Transverse colon (tissue), 4 donors: ENCODE measurements at regions not wholly inside any gene's neighbourhood (a gene's known extent, or its start where the extent isn't known, plus 50 kb on each side); places are given as distances from the start of the nearest gene placed in this dataset.
"Not testable (repeated sequence)": the region's sequence is repeated elsewhere in the genome, so short reads cannot be mapped to it uniquely, and the experiment has no call there.

Experiments
- DNase-seq: peaks from one replicate; pipeline ENCODE4 v3.0.0-alpha.2; 2019
- H3K27ac ChIP-seq, 4 donors: fragments of 200-600 bp; sonication (generic); 2 replicates each; pipeline ENCODE4 v1.5.1; 2016 to 2018; ENCODE audit warnings: inconsistent platforms in 4 of 4
- H3K27me3 ChIP-seq: fragments of 200-600 bp; sonication (generic); 2 replicates; pipeline ENCODE4 v1.5.1; 2017; ENCODE audit warnings: inconsistent platforms
- H3K36me3 ChIP-seq, 4 donors: fragments of 200-600 bp; sonication (generic); 2 replicates each; pipeline ENCODE4 v1.5.1; 2017 to 2019; ENCODE audit warnings: inconsistent platforms in 4 of 4
- H3K4me1 ChIP-seq, 4 donors: fragments of 200-600 bp; sonication (generic); 2 replicates each; pipeline ENCODE4 v1.5.1; 2017 to 2020; ENCODE audit warnings: inconsistent platforms in 4 of 4
- H3K4me3 ChIP-seq, 4 donors: fragments of 200-600 bp; sonication (generic); 1 replicate in 1 of 4; 2 replicates in 3 of 4; pipeline versions ENCODE4 v1.5.1 to v1.6.1; 2017 to 2019; ENCODE audit warnings: inconsistent platforms in 4 of 4
- H3K9me3 ChIP-seq, 2 donors: fragments of 200-600 bp; sonication (generic); 2 replicates each; pipeline ENCODE4 v1.5.1; 2017 to 2019; ENCODE audit warnings: inconsistent platforms in 2 of 2
- CTCF ChIP-seq, 5 experiments: fragments of 200-600 bp in 3 of 5; fragments of 450-650 bp in 2 of 5; sonication (generic) in 3 of 5; IDR thresholded peaks; 1 replicate in 2 of 5; 2 replicates in 3 of 5; pipeline ENCODE4 v1.5.1; 2016 to 2017; ENCODE audit warnings: antibody characterized with exemption in 5 of 5, inconsistent platforms in 3 of 5, mild to moderate bottlenecking in 2 of 5, moderate library complexity in 1 of 5
- EP300 ChIP-seq: sonication (generic); formaldehyde crosslinking; IDR thresholded peaks from one replicate; pipeline ENCODE4 v1.6.1; 2017; ENCODE audit warnings: antibody characterized with exemption, low read depth
- POLR2A ChIP-seq: fragments of 450-650 bp; IDR thresholded peaks from one replicate; pipeline ENCODE4 v1.6.1; 2016; ENCODE audit warnings: antibody characterized with exemption, mild to moderate bottlenecking, moderate library complexity
- POLR2AphosphoS5 ChIP-seq, 3 donors: sonication (generic); formaldehyde crosslinking; IDR thresholded peaks; one replicate each; pipeline ENCODE4 v1.6.1; 2016; ENCODE audit warnings: antibody characterized with exemption in 3 of 3
- WGBS, 2 donors: methylation state at CpG; one replicate each; pipeline ENCODE4 v1.1.5; 2018; ENCODE audit warnings: low coverage in 1 of 2; 5-methylcytosine and 5-hydroxymethylcytosine counted together
- in situ Hi-C, 4 donors: fragments of 200-750 bp; cut with MboI; loops; one replicate each; pipeline versions ENCODE4 v1.15.0 to v1.15.1; 2017; ENCODE audit warnings: low sequenced_read_pairs in 3 of 4, low pct_ligation_motif_present in 1 of 4, low pct_unique_long_range_greater_than_20kb in 1 of 4
- intact Hi-C: fragments of 100-400 bp; cut with DNase I; formaldehyde crosslinking; loops from one replicate; pipeline ENCODE4 v1.15.1; 2023; ENCODE audit warnings: low total_unique reads

DNA sequence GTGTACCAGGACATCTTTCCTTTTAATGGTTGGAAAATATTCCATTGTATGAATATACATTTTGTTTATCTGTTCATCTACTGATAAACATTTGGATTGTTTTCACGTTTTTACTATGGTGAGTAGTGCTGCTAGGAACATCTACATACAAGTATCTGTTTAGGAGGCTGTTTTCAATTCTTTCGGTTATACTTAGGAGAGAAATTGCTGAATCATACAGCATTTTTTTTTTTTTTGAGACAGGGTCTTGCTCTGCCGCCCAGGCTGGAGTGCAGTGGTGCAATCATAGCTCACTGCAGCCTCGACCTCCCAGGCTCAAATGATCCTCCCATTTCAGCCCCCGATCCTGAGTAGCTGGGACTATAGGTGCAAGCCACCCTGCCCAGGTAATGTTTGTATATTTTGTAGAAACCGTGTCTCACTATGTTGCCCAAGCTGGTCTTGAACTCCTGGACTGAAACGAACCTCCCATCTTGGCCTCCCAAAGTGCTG is 122.9 kb downstream of the CRLF3 start:
- H3K27me3 ChIP-seq = peaks cover 28% of the 10 kb centered on the region
- H3K4me3 ChIP-seq = no peak overlapping the region
- DNase-seq = no peak
- intact Hi-C loops (no loop called here), in situ Hi-C loops (loop anchor here in 1 of 4 donors (25.0 kb wide), 1 partner anchor 214 kb away; the partner anchor contains the start of gene GOSR1)
- peaks cover 0 to 23% (median 11%) of the 10 kb centered on the region in 4 donors for H3K4me1 ChIP-seq
- TF ChIP-seq CTCF (IDR thresholded peaks at IDR 0.05) (no peak), POLR2A (no peak), EP300 (no peak), POLR2AphosphoS5 (IDR thresholded peaks at IDR 0.05) (no peak)
- H3K27ac ChIP-seq = no peak overlapping the region
- 55 to 72% methylated on average over 4 to 7 of the region's 7 CpGs for WGBS, 2 donors
- no peaks in the 10 kb centered on the region for H3K36me3 ChIP-seq
- H3K9me3 ChIP-seq = no peaks in the 10 kb centered on the region

- H3K4me3 ChIP-seq, DNase-seq, H3K9me3 ChIP-seq, intact Hi-C loops, H3K36me3 ChIP-seq, H3K27ac ChIP-seq: not testable (repeated sequence)
- Histone ChIP-seq H3K27me3 (peaks cover 24% of the 10 kb centered on the region), H3K4me1 (peaks cover 0 to 15% (median 6%) of the 10 kb centered on the region in 4 donors)
- 30 to 62% methylated on average over 2 to 9 of the region's 11 CpGs for WGBS, 2 donors
- in situ Hi-C loops = loop anchor here in 1 of 4 donors (25.0 kb wide), 1 partner anchor 214 kb away; the partner anchor contains the start of gene GOSR1
Observed at GRCh38 chr17:30700833-30701232, 123.7 kb downstream of the CRLF3 start.

GRCh38 chr17:30697619-30698460 is 126.7 kb downstream of the CRLF3 start:
- intact Hi-C loops = not testable (repeated sequence)
- WGBS, 2 donors = 0 to 6% methylated on average over 4 to 32 of the region's 32 CpGs

DNA sequence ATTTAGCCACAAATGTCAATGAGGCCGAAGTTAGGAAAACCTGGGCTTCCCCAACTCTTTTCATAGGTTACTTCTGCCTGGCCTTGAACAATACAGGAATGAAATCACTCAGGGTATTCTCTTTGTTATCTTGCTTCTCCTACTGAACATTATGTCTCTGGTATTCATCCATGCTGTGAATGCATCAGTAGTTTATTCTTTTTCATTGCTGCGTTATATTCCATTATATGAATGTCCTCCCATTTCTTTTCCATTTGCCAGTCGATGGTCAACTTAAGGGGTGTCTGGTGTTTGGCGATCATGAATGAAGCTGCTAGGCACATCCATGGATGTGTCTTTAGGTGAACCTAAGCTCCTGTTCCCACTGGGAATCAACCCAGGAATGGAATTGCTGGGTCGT is 128.3 kb downstream of the CRLF3 start:
- Histone ChIP-seq H3K9me3 (no peaks in the 10 kb centered on the region), H3K4me3 (no peak overlapping the region), H3K36me3 (no peaks in the 10 kb centered on the region), H3K27me3 (peaks cover 28% of the 10 kb centered on the region), H3K27ac (no peak overlapping the region), H3K4me1 (peaks cover 0 to 18% (median 6%) of the 10 kb centered on the region in 4 donors)
- intact Hi-C loops (no loop called here), in situ Hi-C loops (no loop called here)
- no peak for DNase-seq
- TF ChIP-seq EP300 (no peak), POLR2AphosphoS5 (IDR thresholded peaks at IDR 0.05) (no peak), POLR2A (no peak), CTCF (IDR thresholded peaks at IDR 0.05) (no peak)
- WGBS, 2 donors = 92 to 96% methylated on average over 4 to 5 of the region's 5 CpGs

More at GRCh38 chr17:30697619-30698460, 126.7 kb downstream of the CRLF3 start:
- H3K27ac ChIP-seq, in situ Hi-C loops, H3K9me3 ChIP-seq, H3K36me3 ChIP-seq: not testable (repeated sequence)
- H3K4me1 ChIP-seq = peaks cover 0 to 18% (median 6%) of the 10 kb centered on the region in 4 donors
- H3K4me3 ChIP-seq = peak overlapping the region in 3 of 4 donors; percentile 25 to 55 (median 29)
- H3K27me3 ChIP-seq = peaks cover 26% of the 10 kb centered on the region
- peak; percentile 82 for DNase-seq
- TF ChIP-seq CTCF (IDR thresholded peaks at IDR 0.05) = peak; percentile 91 to 97 (median 95)

GRCh38 chr17:30695265-30695811 is 129.2 kb downstream of the CRLF3 start:
- H3K4me3 ChIP-seq, intact Hi-C loops, DNase-seq, in situ Hi-C loops, H3K36me3 ChIP-seq, H3K27ac ChIP-seq, H3K9me3 ChIP-seq: not testable (repeated sequence)
- 50 to 74% methylated on average over 1 of the region's 1 CpG for WGBS, 2 donors
- peaks cover 0 to 18% (median 6%) of the 10 kb centered on the region in 4 donors for H3K4me1 ChIP-seq
- H3K27me3 ChIP-seq = peaks cover 23% of the 10 kb centered on the region
